Endothelial cell of hepatic sinusoid (primary cell): ENCODE measurements at regions not wholly inside any gene's neighbourhood (a gene's known extent, or its start where the extent isn't known, plus 50 kb on each side); places are given as distances from the start of the nearest gene placed in this dataset.

ENCODE experiments used
- in situ Hi-C: cut with HindIII; loops from 2 replicates; pipeline ENCODE4 v1.10.0; 2017; ENCODE audit warnings: low sequenced_read_pairs

GRCh38 chr2:8409461-8410260, 272.2 kb upstream of the ID2 start:
- in situ Hi-C loops: no loop called here

GRCh38 chr2:8412082-8412481, 269.8 kb upstream of the ID2 start:
- in situ Hi-C loops: no loop called here

- in situ Hi-C loops: no loop called here
Measured at GRCh38 chr2:8412586-8412985, 269.3 kb upstream of the ID2 start.

- in situ Hi-C loops: no loop called here
Measured at GRCh38 chr2:8413589-8414135, 268.2 kb upstream of the ID2 start.

GRCh38 chr2:8414946-8415879, 266.6 kb upstream of the ID2 start:
- in situ Hi-C loops: no loop called here

- in situ Hi-C loops: no loop called here
Measured at GRCh38 chr2:8416001-8416571, 265.8 kb upstream of the ID2 start.

GRCh38 chr2:8416849-8417832, 264.7 kb upstream of the ID2 start:
- in situ Hi-C loops: no loop called here

- in situ Hi-C loops: no loop called here
Measured at GRCh38 chr2:8418721-8419120, 263.1 kb upstream of the ID2 start.

- in situ Hi-C loops: no loop called here
Measured at GRCh38 chr2:8421658-8422449, 260.0 kb upstream of the ID2 start.

- in situ Hi-C loops: no loop called here
Measured at GRCh38 chr2:8422450-8422800, 259.4 kb upstream of the ID2 start.

GRCh38 chr2:8424997-8425900, 256.6 kb upstream of the ID2 start:
- in situ Hi-C loops: no loop called here

GRCh38 chr2:8426550-8426949, 255.3 kb upstream of the ID2 start:
- in situ Hi-C loops: no loop called here

- in situ Hi-C loops: no loop called here
Measured at GRCh38 chr2:8427211-8427610, 254.6 kb upstream of the ID2 start.

- in situ Hi-C loops: no loop called here
Measured at GRCh38 chr2:8430628-8431027, 251.2 kb upstream of the ID2 start.

GRCh38 chr2:8431446-8432125, 250.3 kb upstream of the ID2 start:
- in situ Hi-C loops: no loop called here

GRCh38 chr2:8432706-8433336, 249.0 kb upstream of the ID2 start:
- in situ Hi-C loops: no loop called here

- in situ Hi-C loops: no loop called here
Measured at GRCh38 chr2:8433390-8433789, 248.5 kb upstream of the ID2 start.
